Fibroblast of the aortic adventitia (primary cell): ENCODE measurements at regions not wholly inside any gene's neighbourhood (a gene's known extent, or its start where the extent isn't known, plus 50 kb on each side); places are given as distances from the start of the nearest gene placed in this dataset.
A peak's percentile ranks its signal among the peaks of the same experiment; 100 is the strongest.

Source experiments
- DNase-seq: peaks from one replicate; pipeline ENCODE4 v3.0.0-alpha.2; 2010; ENCODE audit warnings: low read depth
- H3K4me3 ChIP-seq: 2 replicates; pipeline ENCODE4 v1.5.1; 2011; ENCODE audit warnings: low read depth, mild to moderate bottlenecking, control low read depth, low read length, moderate library complexity
- CTCF ChIP-seq: IDR thresholded peaks from 2 replicates; pipeline ENCODE4 v1.5.1; 2011; ENCODE audit warnings: mild to moderate bottlenecking, low read length, control low read depth, inconsistent platforms; ENCODE audit not compliant: insufficient read depth

- no peak for DNase-seq
- TF ChIP-seq CTCF: no peak
- H3K4me3 ChIP-seq: no peak overlapping the region
Measured at GRCh38 chr6:100118301-100118700, 124.3 kb upstream of the MCHR2 start.

GRCh38 chr6:100117680-100118079 is 123.7 kb upstream of the MCHR2 start:
- TF ChIP-seq CTCF: no peak
- H3K4me3 ChIP-seq: no peak overlapping the region
- DNase-seq: no peak

GRCh38 chr6:100116411-100117194 is 122.6 kb upstream of the MCHR2 start:
- peak; percentile 87 for DNase-seq
- TF ChIP-seq CTCF: peak; percentile 78
- H3K4me3 ChIP-seq: no peak overlapping the region

DNA sequence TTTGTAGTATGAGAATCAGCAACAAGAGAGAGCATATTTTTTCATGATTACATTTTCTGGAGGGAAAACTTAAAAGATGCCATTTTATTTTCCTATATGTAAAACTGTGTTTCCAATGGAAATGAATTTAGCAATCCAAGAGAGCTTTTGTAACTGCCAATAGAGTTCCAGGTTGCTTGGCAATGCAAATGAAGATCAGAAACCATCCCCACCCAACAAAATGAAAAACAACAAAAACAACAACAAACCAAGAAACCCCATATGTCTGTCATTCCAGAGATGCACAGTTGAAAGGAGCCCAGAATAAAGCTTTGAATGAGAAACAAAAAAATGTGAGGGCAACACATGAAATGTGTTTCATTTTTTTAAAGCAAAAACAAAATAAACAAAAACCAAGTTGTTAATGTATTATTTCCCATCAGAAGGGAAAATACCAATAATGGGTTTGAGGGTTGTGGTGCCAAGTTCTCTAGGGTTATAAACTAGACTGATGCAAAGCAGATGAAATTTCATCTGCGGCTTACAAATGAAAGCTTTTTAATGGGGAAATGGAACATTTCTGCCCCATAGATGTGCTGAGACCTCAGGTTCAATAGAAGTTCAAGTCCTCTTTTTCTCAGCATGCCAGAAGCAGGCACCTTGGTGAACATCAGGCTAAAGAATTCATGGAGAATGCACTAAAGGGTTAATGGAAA is 121.5 kb upstream of the MCHR2 start:
- TF ChIP-seq CTCF: no peak
- no peak for DNase-seq
- H3K4me3 ChIP-seq: no peak overlapping the region

GRCh38 chr6:100112855-100113508 is 119.0 kb upstream of the MCHR2 start:
- no peak for TF ChIP-seq CTCF
- no peak for DNase-seq
- no peak overlapping the region for H3K4me3 ChIP-seq

DNA sequence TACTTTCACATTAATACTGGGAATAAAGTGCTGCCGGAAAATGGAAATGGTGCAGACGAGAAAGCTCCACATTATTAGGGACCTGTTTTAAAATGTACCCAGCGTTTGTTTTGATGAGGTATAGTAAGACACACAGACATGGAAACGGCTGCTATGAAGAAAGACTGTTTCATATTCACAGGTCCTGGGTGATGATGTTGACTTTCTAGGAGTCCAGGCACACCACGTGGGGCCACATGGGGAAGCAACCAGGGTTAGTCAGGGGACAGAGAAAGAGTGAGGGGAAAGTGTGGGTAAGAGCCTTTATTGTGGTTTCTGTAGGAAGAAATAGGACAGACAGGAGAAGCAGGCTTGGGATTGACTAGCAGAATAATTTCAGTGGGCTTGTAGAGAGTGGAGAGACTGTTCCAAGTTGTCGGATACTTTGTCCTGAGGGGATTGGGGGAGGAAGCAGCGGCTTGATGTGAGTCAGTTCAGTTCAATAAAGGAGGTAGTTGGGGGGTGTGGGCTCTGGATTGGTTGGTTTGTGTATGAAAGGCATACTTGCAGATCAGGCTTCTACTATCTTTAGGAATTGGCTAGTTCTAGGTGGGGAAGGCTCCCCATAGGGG is 112.0 kb upstream of the MCHR2 start:
- no peak overlapping the region for H3K4me3 ChIP-seq
- TF ChIP-seq CTCF: no peak
- no peak for DNase-seq
